Liver (tissue), 8 donors: ENCODE measurements at regions not wholly inside any gene's neighbourhood (a gene's known extent, or its start where the extent isn't known, plus 50 kb on each side); places are given as distances from the start of the nearest gene placed in this dataset.

ENCODE experiments used
- DNase-seq: peaks from one replicate; pipeline ENCODE4 v3.0.0-alpha.2; 2017; ENCODE audit warnings: low spot score
- H3K27ac ChIP-seq, 2 donors: one replicate each; pipeline ENCODE4 v1.7.0; 2013; ENCODE audit warnings: inconsistent platforms in 2 of 2, low read length in 2 of 2, control low read depth in 1 of 2, low read depth in 1 of 2, mild to moderate bottlenecking in 1 of 2
- H3K27me3 ChIP-seq, 4 donors: one replicate each; pipeline versions ENCODE4 v1.6.1 to v1.7.0; 2013; ENCODE audit warnings: low read length in 3 of 4, inconsistent platforms in 1 of 4, mild to moderate bottlenecking in 1 of 4, moderate library complexity in 1 of 4; ENCODE audit not compliant: control insufficient read depth in 4 of 4, insufficient read depth in 4 of 4
- H3K36me3 ChIP-seq, 4 donors: one replicate each; pipeline versions ENCODE4 v1.6.1 to v1.7.0; 2013; ENCODE audit warnings: low read length in 3 of 4, mild to moderate bottlenecking in 3 of 4, low read depth in 1 of 4, moderate library complexity in 1 of 4; ENCODE audit not compliant: control insufficient read depth in 4 of 4, insufficient read depth in 3 of 4
- H3K4me1 ChIP-seq, 4 donors: one replicate each; pipeline versions ENCODE4 v1.6.1 to v1.7.0; 2013; ENCODE audit warnings: low read length in 3 of 4, mild to moderate bottlenecking in 3 of 4, moderate library complexity in 1 of 4; ENCODE audit not compliant: control insufficient read depth in 4 of 4, insufficient read depth in 4 of 4
- H3K4me3 ChIP-seq, 3 donors: one replicate each; pipeline versions ENCODE4 v1.6.1 to v1.7.0; 2013; ENCODE audit warnings: low read length in 3 of 3, control low read depth in 1 of 3, low read depth in 1 of 3, mild to moderate bottlenecking in 1 of 3
- H3K9ac ChIP-seq, 2 donors: one replicate each; pipeline ENCODE4 v1.7.0; 2013; ENCODE audit warnings: low read length in 2 of 2, mild to moderate bottlenecking in 2 of 2, moderate library complexity in 2 of 2, control low read depth in 1 of 2, low read depth in 1 of 2
- H3K9me3 ChIP-seq, 4 donors: one replicate each; pipeline versions ENCODE4 v1.6.1 to v1.7.0; 2013; ENCODE audit warnings: low read length in 3 of 4; ENCODE audit not compliant: control insufficient read depth in 4 of 4
- EGR1 ChIP-seq, 2 donors: IDR thresholded peaks; 2 replicates each; pipeline ENCODE4 v1.6.1; 2016 to 2018; ENCODE audit warnings: antibody characterized with exemption in 2 of 2, low read depth in 2 of 2
- FOXA1 ChIP-seq: IDR thresholded peaks from 2 replicates; pipeline ENCODE4 v1.6.1; 2016; ENCODE audit warnings: antibody characterized with exemption
- FOXA2 ChIP-seq: IDR thresholded peaks from 2 replicates; pipeline ENCODE4 v1.6.1; 2016; ENCODE audit warnings: antibody characterized with exemption
- GABPA ChIP-seq, 2 donors: IDR thresholded peaks in 1 of 2; conservative IDR thresholded peaks in 1 of 2; 2 replicates each; pipeline ENCODE4 v1.6.1; 2016; ENCODE audit warnings: antibody characterized with exemption in 2 of 2, mild to moderate bottlenecking in 1 of 2, moderate library complexity in 1 of 2
- HNF4A ChIP-seq, 2 donors: conservative IDR thresholded peaks; 2 replicates each; pipeline ENCODE4 v1.6.1; 2016; ENCODE audit warnings: antibody characterized with exemption in 2 of 2, mild to moderate bottlenecking in 2 of 2
- HNF4G ChIP-seq: IDR thresholded peaks from 2 replicates; pipeline ENCODE4 v1.6.1; 2016; ENCODE audit warnings: antibody characterized with exemption
- JUND ChIP-seq, 2 donors: IDR thresholded peaks; 2 replicates each; pipeline ENCODE4 v1.6.1; 2016; ENCODE audit warnings: antibody characterized with exemption in 2 of 2
- NR2F2 ChIP-seq: IDR thresholded peaks from 2 replicates; pipeline ENCODE4 v1.6.1; 2016; ENCODE audit warnings: antibody characterized with exemption
- RAD21 ChIP-seq, 2 donors: IDR thresholded peaks; 2 replicates each; pipeline ENCODE4 v1.6.1; 2016; ENCODE audit warnings: antibody characterized with exemption in 2 of 2, mild to moderate bottlenecking in 2 of 2
- RXRA ChIP-seq, 2 donors: IDR thresholded peaks; 2 replicates each; pipeline ENCODE4 v1.6.1; 2017 to 2018; ENCODE audit warnings: antibody characterized with exemption in 2 of 2, mild to moderate bottlenecking in 1 of 2
- SP1 ChIP-seq: IDR thresholded peaks from 2 replicates; pipeline ENCODE4 v1.6.1; 2018; ENCODE audit warnings: antibody characterized with exemption, mild to moderate bottlenecking
- TAF1 ChIP-seq: conservative IDR thresholded peaks from 2 replicates; pipeline ENCODE4 v1.6.1; 2016; ENCODE audit warnings: antibody characterized with exemption, mild to moderate bottlenecking
- YY1 ChIP-seq: IDR thresholded peaks from 2 replicates; pipeline ENCODE4 v1.6.1; 2016; ENCODE audit warnings: antibody characterized with exemption, mild to moderate bottlenecking
- WGBS: extraction: QIAGEN DNeasy Blood & Tissue Kit; methylation state at CpG from one replicate; pipeline ENCODE4 v1.1.7; 2013; 5-methylcytosine and 5-hydroxymethylcytosine counted together
- TF ChIP-seq, protein P1 (sequence below): fragments of 150-350 bp; IDR thresholded peaks from 2 replicates; pipeline ENCODE4 v1.5.1; 2017; ENCODE audit warnings: improper control_type of control experiment, low read depth, low read length; ENCODE audit not compliant: missing input control
- TF ChIP-seq, protein P2 (sequence below): IDR thresholded peaks from 2 replicates; pipeline ENCODE4 v1.6.1; 2016; ENCODE audit warnings: antibody characterized with exemption
- TF ChIP-seq, protein P3 (sequence below): IDR thresholded peaks from 2 replicates; pipeline ENCODE4 v1.6.1; 2016; ENCODE audit warnings: antibody characterized with exemption
- TF ChIP-seq, protein P4 (sequence below): IDR thresholded peaks from 2 replicates; pipeline ENCODE4 v1.6.1; 2016; ENCODE audit warnings: antibody characterized with exemption, mild to moderate bottlenecking
- TF ChIP-seq, protein P5 (sequence below): IDR thresholded peaks from 2 replicates; pipeline ENCODE4 v1.6.1; 2016; ENCODE audit warnings: antibody characterized with exemption
- donor health status: healthy.
- donor health status: healthy.
- donor health status: healthy.
- donor health status: healthy.
- donor health status: healthy.

DNA sequence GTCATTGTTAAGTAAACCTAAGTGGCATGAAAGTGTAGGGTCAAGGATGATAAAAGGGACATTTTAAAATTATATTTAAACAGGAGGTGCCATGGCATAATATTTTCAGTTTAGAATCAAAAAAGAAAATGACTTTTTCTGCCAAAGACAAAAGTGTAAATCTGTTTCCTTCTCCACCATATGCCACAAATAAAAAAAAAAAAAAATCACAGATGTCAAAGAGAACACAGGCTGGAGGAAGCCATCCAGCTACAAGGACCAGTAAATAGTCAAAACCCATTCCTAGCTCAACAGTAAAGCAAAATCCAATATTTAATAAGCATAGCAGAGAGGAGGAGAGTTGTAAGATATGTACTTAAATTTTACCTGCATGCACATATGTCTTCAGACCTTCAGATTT is 321.3 kb upstream of the TMEM229A start:
- Histone ChIP-seq H3K4me1 (no peaks in the 10 kb centered on the region), H3K27ac (no peak overlapping the region), H3K9ac (no peak overlapping the region), H3K36me3 (no peaks in the 10 kb centered on the region), H3K9me3 (no peaks in the 10 kb centered on the region), H3K27me3 (no peaks in the 10 kb centered on the region), H3K4me3 (no peak overlapping the region)
- no peak for DNase-seq
- no peak for TF ChIP-seq NR2F2
- no peak for TF ChIP-seq RXRA (IDR thresholded peaks at IDR 0.05)
- no peak for TF ChIP-seq FOXA1
- TF ChIP-seq SP1 = no peak
- TF ChIP-seq, protein P1, sequence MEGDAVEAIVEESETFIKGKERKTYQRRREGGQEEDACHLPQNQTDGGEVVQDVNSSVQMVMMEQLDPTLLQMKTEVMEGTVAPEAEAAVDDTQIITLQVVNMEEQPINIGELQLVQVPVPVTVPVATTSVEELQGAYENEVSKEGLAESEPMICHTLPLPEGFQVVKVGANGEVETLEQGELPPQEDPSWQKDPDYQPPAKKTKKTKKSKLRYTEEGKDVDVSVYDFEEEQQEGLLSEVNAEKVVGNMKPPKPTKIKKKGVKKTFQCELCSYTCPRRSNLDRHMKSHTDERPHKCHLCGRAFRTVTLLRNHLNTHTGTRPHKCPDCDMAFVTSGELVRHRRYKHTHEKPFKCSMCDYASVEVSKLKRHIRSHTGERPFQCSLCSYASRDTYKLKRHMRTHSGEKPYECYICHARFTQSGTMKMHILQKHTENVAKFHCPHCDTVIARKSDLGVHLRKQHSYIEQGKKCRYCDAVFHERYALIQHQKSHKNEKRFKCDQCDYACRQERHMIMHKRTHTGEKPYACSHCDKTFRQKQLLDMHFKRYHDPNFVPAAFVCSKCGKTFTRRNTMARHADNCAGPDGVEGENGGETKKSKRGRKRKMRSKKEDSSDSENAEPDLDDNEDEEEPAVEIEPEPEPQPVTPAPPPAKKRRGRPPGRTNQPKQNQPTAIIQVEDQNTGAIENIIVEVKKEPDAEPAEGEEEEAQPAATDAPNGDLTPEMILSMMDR = no peak
- TF ChIP-seq TAF1 = no peak
- TF ChIP-seq GABPA (IDR thresholded peaks at IDR 0.05 in 1 of 2, conservative IDR thresholded peaks at IDR 0.05 in 1 of 2) = no peak
- no peak for TF ChIP-seq YY1
- no peak for TF ChIP-seq RAD21 (IDR thresholded peaks at IDR 0.05)
- TF ChIP-seq, protein P2, sequence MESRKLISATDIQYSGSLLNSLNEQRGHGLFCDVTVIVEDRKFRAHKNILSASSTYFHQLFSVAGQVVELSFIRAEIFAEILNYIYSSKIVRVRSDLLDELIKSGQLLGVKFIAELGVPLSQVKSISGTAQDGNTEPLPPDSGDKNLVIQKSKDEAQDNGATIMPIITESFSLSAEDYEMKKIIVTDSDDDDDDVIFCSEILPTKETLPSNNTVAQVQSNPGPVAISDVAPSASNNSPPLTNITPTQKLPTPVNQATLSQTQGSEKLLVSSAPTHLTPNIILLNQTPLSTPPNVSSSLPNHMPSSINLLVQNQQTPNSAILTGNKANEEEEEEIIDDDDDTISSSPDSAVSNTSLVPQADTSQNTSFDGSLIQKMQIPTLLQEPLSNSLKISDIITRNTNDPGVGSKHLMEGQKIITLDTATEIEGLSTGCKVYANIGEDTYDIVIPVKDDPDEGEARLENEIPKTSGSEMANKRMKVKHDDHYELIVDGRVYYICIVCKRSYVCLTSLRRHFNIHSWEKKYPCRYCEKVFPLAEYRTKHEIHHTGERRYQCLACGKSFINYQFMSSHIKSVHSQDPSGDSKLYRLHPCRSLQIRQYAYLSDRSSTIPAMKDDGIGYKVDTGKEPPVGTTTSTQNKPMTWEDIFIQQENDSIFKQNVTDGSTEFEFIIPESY = no peak
- TF ChIP-seq, protein P3, sequence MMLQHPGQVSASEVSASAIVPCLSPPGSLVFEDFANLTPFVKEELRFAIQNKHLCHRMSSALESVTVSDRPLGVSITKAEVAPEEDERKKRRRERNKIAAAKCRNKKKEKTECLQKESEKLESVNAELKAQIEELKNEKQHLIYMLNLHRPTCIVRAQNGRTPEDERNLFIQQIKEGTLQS = no peak
- TF ChIP-seq, protein P4, sequence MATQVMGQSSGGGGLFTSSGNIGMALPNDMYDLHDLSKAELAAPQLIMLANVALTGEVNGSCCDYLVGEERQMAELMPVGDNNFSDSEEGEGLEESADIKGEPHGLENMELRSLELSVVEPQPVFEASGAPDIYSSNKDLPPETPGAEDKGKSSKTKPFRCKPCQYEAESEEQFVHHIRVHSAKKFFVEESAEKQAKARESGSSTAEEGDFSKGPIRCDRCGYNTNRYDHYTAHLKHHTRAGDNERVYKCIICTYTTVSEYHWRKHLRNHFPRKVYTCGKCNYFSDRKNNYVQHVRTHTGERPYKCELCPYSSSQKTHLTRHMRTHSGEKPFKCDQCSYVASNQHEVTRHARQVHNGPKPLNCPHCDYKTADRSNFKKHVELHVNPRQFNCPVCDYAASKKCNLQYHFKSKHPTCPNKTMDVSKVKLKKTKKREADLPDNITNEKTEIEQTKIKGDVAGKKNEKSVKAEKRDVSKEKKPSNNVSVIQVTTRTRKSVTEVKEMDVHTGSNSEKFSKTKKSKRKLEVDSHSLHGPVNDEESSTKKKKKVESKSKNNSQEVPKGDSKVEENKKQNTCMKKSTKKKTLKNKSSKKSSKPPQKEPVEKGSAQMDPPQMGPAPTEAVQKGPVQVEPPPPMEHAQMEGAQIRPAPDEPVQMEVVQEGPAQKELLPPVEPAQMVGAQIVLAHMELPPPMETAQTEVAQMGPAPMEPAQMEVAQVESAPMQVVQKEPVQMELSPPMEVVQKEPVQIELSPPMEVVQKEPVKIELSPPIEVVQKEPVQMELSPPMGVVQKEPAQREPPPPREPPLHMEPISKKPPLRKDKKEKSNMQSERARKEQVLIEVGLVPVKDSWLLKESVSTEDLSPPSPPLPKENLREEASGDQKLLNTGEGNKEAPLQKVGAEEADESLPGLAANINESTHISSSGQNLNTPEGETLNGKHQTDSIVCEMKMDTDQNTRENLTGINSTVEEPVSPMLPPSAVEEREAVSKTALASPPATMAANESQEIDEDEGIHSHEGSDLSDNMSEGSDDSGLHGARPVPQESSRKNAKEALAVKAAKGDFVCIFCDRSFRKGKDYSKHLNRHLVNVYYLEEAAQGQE = no peak

DNA sequence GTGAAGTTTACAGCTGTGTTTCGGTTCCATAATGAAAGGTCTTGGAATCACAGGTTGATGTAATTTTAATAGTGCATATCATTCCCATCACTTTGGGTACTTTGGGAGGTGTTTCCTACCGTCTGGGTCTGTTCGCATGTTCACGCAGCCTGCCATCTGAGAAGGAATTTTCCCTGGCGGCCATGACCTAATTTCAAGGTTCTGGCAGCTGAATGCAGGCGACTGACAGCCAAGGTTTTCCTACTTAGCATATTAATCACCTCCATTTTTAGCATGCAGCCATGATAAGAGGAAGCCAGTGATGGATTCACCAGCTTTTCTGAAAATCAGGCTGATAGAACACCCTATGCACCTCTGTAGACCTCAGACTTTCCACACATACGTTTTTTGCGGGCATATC is 319.1 kb upstream of the TMEM229A start:
- Histone ChIP-seq H3K27me3 (no peaks in the 10 kb centered on the region), H3K36me3 (no peaks in the 10 kb centered on the region), H3K9ac (no peak overlapping the region), H3K4me3 (no peak overlapping the region), H3K27ac (no peak overlapping the region), H3K4me1 (no peaks in the 10 kb centered on the region), H3K9me3 (peaks cover 0 to 3% (median 0%) of the 10 kb centered on the region in 4 donors)
- no peak for DNase-seq
- 59% methylated on average over 8 of the region's 8 CpGs for WGBS
- TF ChIP-seq FOXA1 (no peak), RXRA (IDR thresholded peaks at IDR 0.05) (no peak), HNF4A (conservative IDR thresholded peaks at IDR 0.05) (no peak), RAD21 (IDR thresholded peaks at IDR 0.05) (no peak), EGR1 (IDR thresholded peaks at IDR 0.05; ENCODE audit: low read depth in 2 of 2) (no peak), FOXA2 (no peak), NR2F2 (no peak), TAF1 (no peak), GABPA (IDR thresholded peaks at IDR 0.05 in 1 of 2, conservative IDR thresholded peaks at IDR 0.05 in 1 of 2) (no peak), YY1 (no peak), SP1 (no peak), HNF4G (no peak), JUND (IDR thresholded peaks at IDR 0.05) (no peak)
- TF ChIP-seq, protein P2 = no peak
- TF ChIP-seq, protein P5, sequence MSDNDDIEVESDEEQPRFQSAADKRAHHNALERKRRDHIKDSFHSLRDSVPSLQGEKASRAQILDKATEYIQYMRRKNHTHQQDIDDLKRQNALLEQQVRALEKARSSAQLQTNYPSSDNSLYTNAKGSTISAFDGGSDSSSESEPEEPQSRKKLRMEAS = no peak
- TF ChIP-seq, protein P3 = no peak
- TF ChIP-seq, protein P1 = no peak
